B cell (primary cell): ENCODE measurements at regions not wholly inside any gene's neighbourhood (a gene's known extent, or its start where the extent isn't known, plus 50 kb on each side); places are given as distances from the start of the nearest gene placed in this dataset.
"Not testable (repeated sequence)": the region's sequence is repeated elsewhere in the genome, so short reads cannot be mapped to it uniquely, and the experiment has no call there.

Experiments used
- ATAC-seq: fragments of 200-7000 bp; cut with Tn5 transposase; one replicate; pipeline ENCODE4 v1.10.0; 2021; ENCODE audit warnings: low read depth, mild to moderate bottlenecking, moderate number of reproducible peaks, moderate library complexity
- CTCF ChIA-PET: fragments of 350-600 bp; sonication (Branson Sonifier 250); formaldehyde crosslinking; loops from one replicate; lab custom pipeline; 2021; ENCODE audit warnings: antibody characterized with exemption, inconsistent platforms; lab: Charles Lee
- POLR2A ChIA-PET: fragments of 350-600 bp; sonication (Branson Sonifier 250); formaldehyde crosslinking; loops from one replicate; lab custom pipeline; 2021; ENCODE audit warnings: antibody characterized with exemption; lab: Charles Lee
- DNase-seq: peaks from one replicate; pipeline ENCODE4 v3.0.0; 2013
- H2AFZ ChIP-seq: 2 replicates; pipeline ENCODE4 v1.6.1; 2012; ENCODE audit warnings: mild to moderate bottlenecking, low read depth, low read length; ENCODE audit not compliant: insufficient read depth, poor library complexity, severe bottlenecking
- H3K27ac ChIP-seq, 2 donors: 1 replicate in 1 of 2; 2 replicates in 1 of 2; pipeline ENCODE4 v1.5.1; 2012 to 2013; ENCODE audit warnings: low read length in 2 of 2, mild to moderate bottlenecking in 2 of 2, moderate library complexity in 1 of 2
- H3K27me3 ChIP-seq, 4 experiments: fragments of 200-600 bp in 1 of 4; sonication (generic) in 1 of 4; replicated peaks in 1 of 4; 1 replicate in 2 of 4; 2 replicates in 2 of 4; pipeline versions ENCODE4 v1.6.1 to v1.7.0; 2013 to 2016; ENCODE audit warnings: low read length in 3 of 4, mild to moderate bottlenecking in 2 of 4, mixed read lengths in 1 of 4, moderate library complexity in 1 of 4; ENCODE audit not compliant: insufficient read depth in 4 of 4, control insufficient read depth in 3 of 4; ENCODE audit errors: control extremely low read depth in 1 of 4
- H3K36me3 ChIP-seq, 2 experiments: replicated peaks in 1 of 2; 1 replicate in 1 of 2; 2 replicates in 1 of 2; pipeline versions ENCODE4 v1.6.1 to v1.7.1; 2013; ENCODE audit warnings: low read length in 1 of 2; ENCODE audit not compliant: insufficient read depth in 2 of 2, control insufficient read depth in 1 of 2; ENCODE audit errors: control extremely low read depth in 1 of 2, extremely low read depth in 1 of 2
- H3K4me1 ChIP-seq, 2 donors: fragments of 200-600 bp in 1 of 2; sonication (generic) in 1 of 2; 1 replicate in 1 of 2; 2 replicates in 1 of 2; pipeline versions ENCODE4 v1.5.1 to v1.6.1; 2013 to 2017; ENCODE audit warnings: low read length in 2 of 2; ENCODE audit not compliant: control insufficient read depth in 2 of 2, insufficient read depth in 2 of 2
- H3K4me2 ChIP-seq: replicated peaks from 2 replicates; pipeline ENCODE3; 2012; ENCODE audit warnings: mild to moderate bottlenecking, low read depth, low read length; ENCODE audit not compliant: poor library complexity, severe bottlenecking
- H3K4me3 ChIP-seq, 5 experiments: fragments of 200-600 bp in 1 of 5; sonication (generic) in 1 of 5; 1 replicate in 3 of 5; 2 replicates in 2 of 5; pipeline versions ENCODE4 v1.5.1 to v1.7.0; 2011 to 2016; ENCODE audit warnings: low read length in 4 of 5, mild to moderate bottlenecking in 4 of 5, low read depth in 2 of 5, control low read depth in 1 of 5, moderate library complexity in 1 of 5; ENCODE audit not compliant: insufficient read depth in 1 of 5; ENCODE audit errors: control extremely low read depth in 1 of 5, extremely low read depth in 1 of 5
- H3K79me2 ChIP-seq: fragments of 200-600 bp; sonication (generic); one replicate; pipeline ENCODE4 v1.6.0; 2016; ENCODE audit warnings: low read length; ENCODE audit not compliant: control insufficient read depth, insufficient read depth
- H3K9ac ChIP-seq: fragments of 200-600 bp; sonication (generic); 2 replicates; pipeline ENCODE4 v1.6.1; 2017; ENCODE audit warnings: mild to moderate bottlenecking, low read length, moderate library complexity
- H3K9me3 ChIP-seq, 3 donors: one replicate each; pipeline versions ENCODE4 v1.6.1 to v1.7.1; 2013; ENCODE audit warnings: low read length in 2 of 3; ENCODE audit not compliant: control insufficient read depth in 2 of 3, insufficient read depth in 1 of 3; ENCODE audit errors: control extremely low read depth in 1 of 3
- H4K20me1 ChIP-seq: 2 replicates; pipeline ENCODE4 v1.6.0; 2012; ENCODE audit warnings: mild to moderate bottlenecking, low read length; ENCODE audit not compliant: insufficient read depth, control insufficient read depth, poor library complexity, severe bottlenecking
- H3K27ac Mint-ChIP-seq: one replicate; pipeline ENCODE4 v1.8.0; 2021; ENCODE audit warnings: mixed read lengths
- H3K27me3 Mint-ChIP-seq: one replicate; pipeline ENCODE4 v1.8.0; 2021; ENCODE audit warnings: mixed read lengths
- H3K4me1 Mint-ChIP-seq: one replicate; pipeline ENCODE4 v1.8.0; 2021; ENCODE audit warnings: mixed read lengths
- H3K4me3 Mint-ChIP-seq: one replicate; pipeline ENCODE4 v1.8.0; 2021; ENCODE audit warnings: mixed read lengths
- H3K9me3 Mint-ChIP-seq: one replicate; pipeline ENCODE4 v1.8.0; 2022; ENCODE audit warnings: mixed read lengths; ENCODE audit not compliant: insufficient read depth
- CTCF ChIP-seq: fragments of 200-600 bp; IDR thresholded peaks from one replicate; pipeline ENCODE4 v1.8.0; 2022; ENCODE audit warnings: antibody characterized with exemption, mild to moderate bottlenecking
- EZH2 ChIP-seq: IDR thresholded peaks from 2 replicates; pipeline ENCODE4 v1.6.1; 2012; ENCODE audit warnings: borderline replicate concordance, low read depth, mild to moderate bottlenecking, moderate library complexity, low read length; ENCODE audit not compliant: insufficient read depth, poor library complexity, severe bottlenecking
- WGBS: methylation state at CpG from one replicate; pipeline ENCODE4 v1.1.5; 2013; ENCODE audit warnings: missing lambda C conversion rate; ENCODE audit not compliant: insufficient coverage; 5-methylcytosine and 5-hydroxymethylcytosine counted together
- intact Hi-C: fragments of 100-400 bp; cut with micrococcal nuclease; formaldehyde crosslinking; loops from one replicate; pipeline ENCODE4 v1.10.0; 2022

GRCh38 chr6:167420177-167420576 is 95.3 kb downstream of the TTLL2 start:
- peaks cover 0 to 2% (median 0%) of the 10 kb centered on the region in 4 experiments for H3K27me3 ChIP-seq
- no peaks in the 10 kb centered on the region for H3K79me2 ChIP-seq
- H4K20me1 ChIP-seq = no peaks in the 10 kb centered on the region
- WGBS = 90% methylated on average over 6 of the region's 12 CpGs
- Mint-ChIP-seq H3K4me3 (no peak overlapping the region), H3K4me1 (no peaks in the 10 kb centered on the region), H3K27ac (no peak overlapping the region), H3K9me3 (no peaks in the 10 kb centered on the region), H3K27me3 (peaks cover 15% of the 10 kb centered on the region)
- H3K4me3 ChIP-seq = no peak overlapping the region
- intact Hi-C loops = no loop called here
- H3K27ac ChIP-seq = no peak overlapping the region
- TF ChIP-seq CTCF = no peak
- no peak for TF ChIP-seq EZH2
- H2AFZ ChIP-seq = no peak overlapping the region
- H3K4me1 ChIP-seq = no peaks in the 10 kb centered on the region
- DNase-seq = no peak
- H3K36me3 ChIP-seq = no peaks in the 10 kb centered on the region
- CTCF ChIA-PET = no interaction called here
- H3K4me2 ChIP-seq = no peak overlapping the region
- H3K9ac ChIP-seq = no peak overlapping the region
- POLR2A ChIA-PET = no interaction called here
- ATAC-seq = no peak
- peaks cover 0 to 12% (median 0%) of the 10 kb centered on the region in 3 donors for H3K9me3 ChIP-seq

GRCh38 chr6:167420858-167421766 is 96.2 kb downstream of the TTLL2 start:
- DNase-seq (no peak), ATAC-seq (no peak)
- no peaks in the 10 kb centered on the region for H3K79me2 ChIP-seq
- no peak overlapping the region for H2AFZ ChIP-seq
- H3K36me3 ChIP-seq = no peaks in the 10 kb centered on the region
- H4K20me1 ChIP-seq = no peaks in the 10 kb centered on the region
- intact Hi-C loops = no loop called here
- H3K27ac ChIP-seq = no peak overlapping the region
- POLR2A ChIA-PET = no interaction called here
- H3K4me1 ChIP-seq = no peaks in the 10 kb centered on the region
- peaks cover 0 to 12% (median 0%) of the 10 kb centered on the region in 3 donors for H3K9me3 ChIP-seq
- TF ChIP-seq EZH2 (no peak), CTCF (no peak)
- H3K4me3 ChIP-seq = no peak overlapping the region
- peaks cover 0 to 2% (median 0%) of the 10 kb centered on the region in 4 experiments for H3K27me3 ChIP-seq
- Mint-ChIP-seq H3K4me3 (no peak overlapping the region), H3K9me3 (no peaks in the 10 kb centered on the region), H3K4me1 (no peaks in the 10 kb centered on the region), H3K27ac (no peak overlapping the region), H3K27me3 (peaks cover 14% of the 10 kb centered on the region)
- WGBS = 91% methylated on average over 28 of the region's 39 CpGs
- CTCF ChIA-PET = no interaction called here
- no peak overlapping the region for H3K9ac ChIP-seq
- no peak overlapping the region for H3K4me2 ChIP-seq

- H4K20me1 ChIP-seq, H3K9ac ChIP-seq, POLR2A ChIA-PET, ATAC-seq, intact Hi-C loops, H3K4me3 Mint-ChIP-seq, H3K9me3 Mint-ChIP-seq, H3K27me3 ChIP-seq, H3K79me2 ChIP-seq, H2AFZ ChIP-seq, H3K36me3 ChIP-seq, H3K4me3 ChIP-seq, CTCF ChIA-PET, H3K4me1 ChIP-seq, DNase-seq, H3K4me1 Mint-ChIP-seq, H3K4me2 ChIP-seq, H3K27ac Mint-ChIP-seq, H3K27ac ChIP-seq: not testable (repeated sequence)
- peaks cover 0 to 12% (median 0%) of the 10 kb centered on the region in 3 donors for H3K9me3 ChIP-seq
- WGBS = no CpG with 5 or more reads among the region's 36 CpGs
- peaks cover 13% of the 10 kb centered on the region for H3K27me3 Mint-ChIP-seq
These were observed 97.1 kb downstream of the TTLL2 start for GRCh38 chr6:167421944-167422343.
